NCI-H748 (cell line): ENCODE measurements at regions not wholly inside any gene's neighbourhood (a gene's known extent, or its start where the extent isn't known, plus 50 kb on each side); places are given as distances from the start of the nearest gene placed in this dataset.
"Not testable (repeated sequence)": the region's sequence is repeated elsewhere in the genome, so short reads cannot be mapped to it uniquely, and the experiment has no call there.

Experiments used
- DNase-seq: peaks from one replicate; lab custom pipeline; 2025; ENCODE audit not compliant: unreplicated experiment; lab: John Stamatoyannopoulos, UW

GRCh38 chr5:84885485-84886258, 501.0 kb upstream of the EDIL3 start:
- no peak for DNase-seq

GRCh38 chr5:84881737-84882136, 497.1 kb upstream of the EDIL3 start:
- DNase-seq: no peak

DNA sequence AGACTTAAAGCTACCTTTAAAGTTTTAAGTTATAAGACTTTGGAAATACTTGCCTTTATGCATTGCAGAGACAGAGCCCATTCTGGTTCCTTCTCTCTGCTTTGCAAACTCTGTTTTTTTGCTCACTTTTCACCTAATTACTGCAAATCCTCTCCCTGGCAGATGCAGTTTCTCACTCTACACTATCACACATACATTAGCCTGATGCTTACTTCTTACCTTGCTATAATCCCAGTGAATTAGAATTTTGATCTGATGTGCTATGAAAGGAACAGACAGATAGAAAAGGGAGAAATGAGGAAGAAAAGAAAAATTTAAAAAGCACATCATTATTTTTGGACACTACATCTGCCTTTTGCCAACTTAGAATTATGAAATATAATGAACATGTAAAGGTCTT, 489.5 kb upstream of the EDIL3 start:
- no peak for DNase-seq

DNA sequence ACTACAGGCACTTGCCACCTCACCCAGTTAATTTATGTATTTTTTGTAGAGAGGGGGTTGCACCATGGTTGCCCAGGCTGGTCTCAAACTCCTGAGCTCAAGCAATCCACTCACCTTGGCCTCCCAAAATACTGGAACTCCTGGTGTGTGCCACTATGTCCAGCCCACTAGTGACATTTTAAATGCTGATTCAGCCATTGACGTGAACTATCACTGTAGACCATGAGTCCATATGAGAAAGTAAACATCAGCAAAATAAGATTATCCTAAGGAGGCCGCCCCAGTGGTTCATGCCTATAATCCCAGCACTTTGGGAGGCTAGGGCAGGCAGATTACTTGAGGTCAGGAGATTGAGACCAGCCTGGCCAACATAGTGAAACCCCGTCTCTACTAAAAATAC, 488.1 kb upstream of the EDIL3 start:
- DNase-seq: no peak

DNA sequence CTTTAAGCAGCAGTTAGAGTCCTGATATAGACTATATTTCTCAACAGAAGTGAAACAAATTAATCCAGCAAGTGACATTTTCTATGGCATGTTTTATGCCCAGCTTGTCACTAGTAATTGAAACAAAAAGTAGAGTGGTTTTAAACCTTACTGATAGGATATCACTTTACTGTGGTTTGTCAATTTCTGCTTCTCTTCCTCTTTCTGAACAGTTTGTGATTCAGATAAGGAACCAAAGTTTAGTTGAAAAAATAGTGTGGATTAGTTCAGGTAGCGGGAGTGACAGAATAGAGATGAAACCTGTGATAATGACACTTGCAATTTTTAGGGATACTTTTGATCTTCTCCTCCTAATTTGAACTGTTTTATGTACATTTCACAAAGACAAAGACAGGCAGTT, 485.7 kb upstream of the EDIL3 start:
- DNase-seq: no peak

GRCh38 chr5:84869675-84870074, 485.0 kb upstream of the EDIL3 start:
- peak; percentile 7 for DNase-seq

GRCh38 chr5:84863936-84864335, 479.3 kb upstream of the EDIL3 start:
- not testable (repeated sequence) for DNase-seq

DNA sequence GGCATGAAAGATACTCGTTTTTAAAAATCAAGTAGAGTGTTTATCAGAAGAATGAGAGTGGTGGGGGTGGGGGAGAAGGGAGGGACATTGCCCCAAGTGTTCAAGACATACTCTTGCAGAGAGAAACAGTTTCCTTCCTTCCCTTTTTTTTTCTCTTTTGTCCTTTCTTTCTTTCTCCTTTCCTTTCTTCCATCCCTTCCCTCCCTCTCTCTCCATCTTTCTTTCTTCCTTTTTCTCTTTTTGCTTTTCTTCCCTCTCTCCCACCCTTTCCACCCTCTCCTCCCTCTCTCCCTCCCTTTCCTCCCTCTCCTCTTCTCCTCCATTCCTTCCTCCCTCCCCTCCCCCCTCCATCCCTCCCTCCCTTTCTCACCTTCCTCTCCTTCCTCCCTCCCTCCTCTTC, 478.3 kb upstream of the EDIL3 start:
- DNase-seq: no peak

DNA sequence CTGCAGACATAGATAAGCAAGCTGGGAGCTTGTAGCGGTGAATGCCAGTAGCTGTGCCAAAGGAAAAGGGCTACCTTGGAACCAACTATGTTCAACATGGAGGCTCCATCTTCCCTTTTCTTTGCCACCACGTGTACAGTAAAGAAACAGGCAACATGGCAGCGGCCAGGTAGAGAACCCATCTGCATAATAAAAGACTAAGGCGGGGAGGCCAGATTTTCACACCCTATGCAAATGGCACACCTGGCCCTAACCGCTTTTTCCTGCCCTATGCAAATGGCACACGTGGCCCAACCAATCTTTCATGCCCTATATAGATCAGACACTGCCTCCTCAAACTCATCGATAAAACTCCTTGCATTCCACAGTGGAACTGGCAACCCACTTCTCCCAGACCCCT, 477.5 kb upstream of the EDIL3 start:
- DNase-seq: peak; percentile 26

GRCh38 chr5:84861306-84861705, 476.6 kb upstream of the EDIL3 start:
- DNase-seq: no peak

DNA sequence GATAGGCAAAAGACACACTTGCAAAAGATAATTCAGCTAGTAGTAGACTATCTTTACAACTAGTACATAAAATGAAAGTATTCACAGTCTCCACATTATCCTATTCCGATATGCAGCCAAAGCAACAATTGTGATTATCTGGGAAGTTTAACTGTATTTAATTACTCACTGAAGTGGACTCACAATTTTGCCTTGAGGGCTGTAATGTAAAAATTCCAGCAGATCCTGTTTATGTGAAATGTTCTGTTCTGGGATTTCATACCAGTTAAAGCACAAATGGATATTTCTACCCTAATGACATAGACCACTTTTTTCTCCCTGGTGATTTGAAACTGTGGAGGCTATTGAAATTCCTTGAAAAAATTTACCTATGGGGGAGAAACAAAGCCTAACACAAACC, 474.4 kb upstream of the EDIL3 start:
- no peak for DNase-seq

DNA sequence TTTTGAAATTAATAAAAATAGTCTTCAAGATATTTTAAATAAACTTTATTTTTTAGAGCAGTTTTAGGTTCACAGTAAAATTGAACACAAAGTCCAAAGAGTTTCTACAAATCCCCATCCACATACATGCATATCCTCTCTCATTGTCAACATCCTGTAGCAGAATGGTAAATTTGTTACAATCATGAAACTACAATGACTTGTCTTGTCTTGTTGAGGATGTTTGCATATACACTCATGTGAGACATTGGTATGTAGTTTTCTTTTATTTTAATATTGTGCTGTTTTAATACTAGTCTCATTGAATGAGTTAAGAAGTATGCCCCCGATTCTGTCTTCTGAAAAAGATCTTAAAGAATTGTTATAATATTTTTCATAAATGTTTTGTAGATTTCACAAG, 447.0 kb upstream of the EDIL3 start:
- no peak for DNase-seq

- DNase-seq: no peak
Observed at GRCh38 chr5:84830265-84830664, 445.6 kb upstream of the EDIL3 start.

DNA sequence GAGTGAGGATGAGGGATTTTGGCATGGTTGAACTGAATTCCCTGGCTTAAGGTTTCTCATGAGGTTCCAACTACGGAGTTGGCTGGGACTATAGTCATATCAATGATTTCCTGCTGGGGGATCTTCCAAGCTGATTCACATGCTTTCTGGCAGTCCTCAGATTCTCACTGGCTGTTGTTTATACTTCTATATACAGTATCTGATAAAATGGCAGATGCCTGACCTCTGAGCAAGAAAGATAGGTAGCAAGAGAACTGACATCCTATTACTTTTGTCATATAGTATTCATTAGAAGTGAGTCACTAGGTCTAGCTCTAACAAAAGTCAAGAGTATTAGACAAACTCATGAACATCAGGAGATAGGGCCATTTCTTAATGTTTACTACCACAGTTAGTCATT, 440.9 kb upstream of the EDIL3 start:
- no peak for DNase-seq

GRCh38 chr5:84821924-84822323, 437.2 kb upstream of the EDIL3 start:
- no peak for DNase-seq

- no peak for DNase-seq
Observed at GRCh38 chr5:84817953-84818352, 433.3 kb upstream of the EDIL3 start.

GRCh38 chr5:84816746-84817547, 432.3 kb upstream of the EDIL3 start:
- peak; percentile 46 for DNase-seq

DNA sequence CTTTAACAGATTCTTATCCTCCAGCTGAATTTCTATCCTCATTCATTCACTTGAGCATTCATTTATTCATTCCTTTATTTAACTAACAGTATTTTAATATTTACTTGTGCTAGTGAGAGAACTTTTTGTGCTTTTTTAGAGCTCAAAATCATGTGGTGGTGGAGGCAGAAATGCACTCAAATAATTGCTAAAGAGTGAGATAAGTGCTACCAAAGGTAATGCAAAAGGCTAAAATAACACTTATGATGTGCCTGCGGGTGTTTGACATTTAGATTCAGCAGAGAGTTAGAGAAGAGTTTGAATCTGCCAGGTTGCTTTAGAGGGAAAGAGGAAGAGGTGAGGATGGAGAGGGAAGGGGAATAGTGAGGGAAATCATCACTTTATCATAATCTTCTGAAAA, 431.5 kb upstream of the EDIL3 start:
- DNase-seq: no peak

DNA sequence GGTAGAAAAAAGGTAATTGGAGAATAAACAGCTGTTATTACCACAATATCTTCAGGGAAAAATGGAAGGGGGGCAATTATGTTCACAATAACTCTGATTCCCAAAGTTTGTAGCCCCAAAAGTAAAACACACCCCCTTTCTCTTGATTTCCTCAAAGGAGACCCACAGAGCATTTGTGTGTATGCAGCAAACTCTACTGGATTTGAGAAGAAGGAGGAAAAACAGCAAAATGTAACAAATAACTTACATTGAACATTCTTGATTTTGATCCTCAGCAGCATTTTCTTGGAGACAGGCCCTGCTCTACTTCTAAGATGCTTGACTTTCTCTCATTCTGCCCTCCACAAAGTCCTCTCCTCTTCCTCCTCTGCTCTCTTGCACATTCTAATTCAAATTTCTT, 420.8 kb upstream of the EDIL3 start:
- no peak for DNase-seq

DNA sequence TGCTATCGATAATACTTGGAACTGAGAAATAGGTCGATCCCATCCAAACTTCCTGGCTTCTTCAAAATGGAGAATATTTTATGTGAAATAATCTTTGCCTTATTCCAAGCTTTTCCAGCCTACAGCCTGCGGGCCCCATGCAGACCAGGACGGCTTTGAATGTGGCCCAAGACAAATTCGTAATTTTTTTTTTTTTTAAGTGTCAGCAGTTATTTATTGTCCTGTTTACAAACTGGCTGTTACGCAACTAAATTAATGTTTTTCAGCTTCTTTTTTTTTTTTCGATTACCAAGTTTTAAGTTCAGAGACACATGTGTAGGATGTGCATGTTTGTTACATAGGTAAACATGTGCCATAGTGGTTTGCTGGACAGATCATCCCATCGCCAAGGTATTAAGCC, 411.7 kb upstream of the EDIL3 start:
- DNase-seq: no peak

GRCh38 chr5:84794486-84795035, 409.9 kb upstream of the EDIL3 start:
- no peak for DNase-seq

- no peak for DNase-seq
Observed at GRCh38 chr5:84791730-84792129, 407.1 kb upstream of the EDIL3 start.
